ENCODE measurements at regions not wholly inside any gene's neighbourhood (a gene's known extent, or its start where the extent isn't known, plus 50 kb on each side); places are given as distances from the start of the nearest gene placed in this dataset.

GRCh38 chr6:19309661-19310060 is 527.5 kb upstream of the ID4 start:
- TF ChIP-seq BHLHE40 (IDR thresholded peaks at IDR 0.05; ENCODE audit: borderline replicate concordance) (no peak), ARNT (IDR thresholded peaks at IDR 0.05) (no peak), ZNF384 (IDR thresholded peaks at IDR 0.05) (no peak), TARDBP (IDR thresholded peaks at IDR 0.05) (no peak), SP1 (IDR thresholded peaks at IDR 0.05) (no peak), L3MBTL2 (conservative IDR thresholded peaks at IDR 0.05) (no peak)

Measured in HEK293T (cell line).